Suprapubic skin (tissue), 4 donors: ENCODE measurements at regions not wholly inside any gene's neighbourhood (a gene's known extent, or its start where the extent isn't known, plus 50 kb on each side); places are given as distances from the start of the nearest gene placed in this dataset.

Source experiments
- CTCF ChIP-seq, 2 donors: fragments of 200-600 bp in 1 of 2; fragments of 450-650 bp in 1 of 2; sonication (generic) in 1 of 2; IDR thresholded peaks; one replicate each; pipeline ENCODE4 v1.5.1; 2016 to 2019; ENCODE audit warnings: antibody characterized with exemption in 2 of 2, mild to moderate bottlenecking in 1 of 2, moderate library complexity in 1 of 2
- POLR2A ChIP-seq, 2 donors: fragments of 450-650 bp; IDR thresholded peaks; one replicate each; pipeline ENCODE4 v1.6.1; 2017; ENCODE audit warnings: antibody characterized with exemption in 2 of 2, mild to moderate bottlenecking in 2 of 2, moderate library complexity in 2 of 2
- POLR2AphosphoS5 ChIP-seq, 3 donors: sonication (generic); formaldehyde crosslinking; IDR thresholded peaks; one replicate each; pipeline ENCODE4 v1.6.1; 2017; ENCODE audit warnings: antibody characterized with exemption in 3 of 3

DNA sequence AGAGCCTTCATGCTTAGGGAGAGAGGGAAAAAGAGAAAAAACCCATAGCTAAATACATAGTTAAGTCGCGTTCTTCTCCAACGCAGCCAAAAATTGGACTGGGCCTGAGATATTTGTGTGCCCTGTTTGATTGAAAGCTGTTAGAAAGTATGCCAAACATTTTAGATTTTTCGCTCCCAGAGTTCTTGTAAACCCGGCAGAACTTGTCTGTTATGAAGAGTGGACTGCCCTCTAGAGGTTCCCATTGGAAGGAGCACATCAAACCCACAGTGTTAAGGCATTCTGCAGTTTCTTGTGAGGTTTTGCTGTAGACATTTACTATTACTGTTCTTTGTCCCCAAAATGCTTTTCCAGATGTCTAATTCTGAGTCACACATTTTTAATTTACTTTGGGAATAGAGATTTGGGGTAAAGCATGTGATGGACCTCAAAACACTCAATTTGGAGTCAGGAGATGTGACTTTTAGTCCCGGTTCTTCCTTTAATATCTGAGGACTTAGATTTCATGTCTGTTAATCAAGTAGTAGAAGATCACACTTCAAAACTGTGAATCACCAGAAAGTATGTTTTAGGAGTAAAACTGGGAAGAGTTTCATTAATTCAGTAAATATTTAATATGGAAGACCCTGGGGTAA is 96.6 kb downstream of the PCSK1 start:
- TF ChIP-seq CTCF (IDR thresholded peaks at IDR 0.05) = peak; percentile 81 to 87
- peak in 1 of 3 donors; percentile 9 for TF ChIP-seq POLR2AphosphoS5 (IDR thresholded peaks at IDR 0.05)
- TF ChIP-seq POLR2A (IDR thresholded peaks at IDR 0.05) = no peak
